Ascending aorta (tissue), 2 donors: ENCODE measurements at regions not wholly inside any gene's neighbourhood (a gene's known extent, or its start where the extent isn't known, plus 50 kb on each side); places are given as distances from the start of the nearest gene placed in this dataset.

Source experiments
- DNase-seq, 2 donors: peaks; one replicate each; pipeline ENCODE4 v3.0.0-alpha.2; 2019; ENCODE audit warnings: low spot score in 2 of 2
- H3K27ac ChIP-seq, 2 donors: fragments of 200-600 bp; sonication (generic); one replicate each; pipeline ENCODE4 v1.5.1; 2016 to 2017; ENCODE audit warnings: mild to moderate bottlenecking in 1 of 2
- H3K27me3 ChIP-seq: fragments of 200-600 bp; sonication (generic); one replicate; pipeline ENCODE4 v1.5.1; 2017
- H3K36me3 ChIP-seq, 2 donors: fragments of 200-600 bp; sonication (generic); one replicate each; pipeline ENCODE4 v1.5.1; 2016
- H3K4me1 ChIP-seq, 2 donors: fragments of 200-600 bp; sonication (generic); one replicate each; pipeline ENCODE4 v1.5.1; 2016 to 2017; ENCODE audit warnings: mild to moderate bottlenecking in 1 of 2
- H3K4me3 ChIP-seq, 2 donors: fragments of 200-600 bp; sonication (generic); one replicate each; pipeline ENCODE4 v1.5.1; 2016 to 2017; ENCODE audit warnings: mild to moderate bottlenecking in 1 of 2
- H3K9me3 ChIP-seq, 2 donors: fragments of 200-600 bp; sonication (generic); one replicate each; pipeline ENCODE4 v1.5.1; 2016
- CTCF ChIP-seq, 3 experiments: fragments of 200-600 bp in 2 of 3; fragments of 450-650 bp in 1 of 3; sonication (generic) in 2 of 3; IDR thresholded peaks; one replicate each; pipeline ENCODE4 v1.5.1; 2016 to 2019; ENCODE audit warnings: antibody characterized with exemption in 3 of 3, mild to moderate bottlenecking in 1 of 3, moderate library complexity in 1 of 3
- intact Hi-C: fragments of 100-400 bp; cut with DNase I; formaldehyde crosslinking; loops from one replicate; pipeline ENCODE4 v1.15.1; 2023

- Histone ChIP-seq H3K27ac (no peak overlapping the region), H3K9me3 (peaks cover 5 to 6% of the 10 kb centered on the region in 2 donors), H3K36me3 (no peaks in the 10 kb centered on the region), H3K4me1 (no peaks in the 10 kb centered on the region), H3K27me3 (no peaks in the 10 kb centered on the region), H3K4me3 (no peak overlapping the region)
- intact Hi-C loops, result no loop called here
- no peak for DNase-seq
- TF ChIP-seq CTCF (IDR thresholded peaks at IDR 0.05), result no peak
These were observed 139.5 kb downstream of the CTTN start for GRCh38 chr11:70537576-70538571.

DNA sequence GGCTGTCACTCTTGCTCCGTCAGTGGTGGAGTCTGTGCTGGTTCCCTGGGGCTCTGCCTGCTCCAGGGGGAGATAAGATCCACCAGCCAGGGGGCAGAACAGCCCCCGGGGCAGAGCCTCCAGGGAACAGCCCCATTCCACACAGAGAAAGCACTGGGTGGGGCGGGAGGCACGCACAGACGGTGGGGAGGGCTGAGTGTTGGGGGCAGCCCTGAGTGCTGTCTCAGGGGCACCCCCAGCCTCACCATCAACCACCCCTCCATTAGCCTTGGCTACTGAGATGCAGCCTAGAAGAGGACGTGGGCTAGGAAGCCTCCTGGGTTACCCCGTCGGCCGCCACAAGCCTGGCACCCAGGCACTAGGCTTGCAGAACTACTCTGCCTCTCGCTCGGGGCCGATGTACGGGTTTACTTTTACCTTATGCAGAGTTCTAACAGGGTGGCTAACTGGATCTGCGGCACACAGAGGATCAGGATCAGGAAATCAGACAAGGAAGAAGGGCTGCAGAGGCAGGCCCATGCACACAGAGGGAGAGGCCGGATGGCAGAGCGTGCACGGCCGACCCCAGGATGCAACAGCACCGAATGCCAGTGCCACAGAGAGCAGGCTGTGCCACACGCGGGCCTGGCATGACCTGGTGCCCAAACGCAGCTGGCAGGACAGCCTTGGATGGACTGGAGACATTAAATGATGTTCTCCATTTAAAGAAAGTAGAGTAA is 140.5 kb downstream of the CTTN start:
- Histone ChIP-seq H3K4me1 (no peaks in the 10 kb centered on the region), H3K4me3 (no peak overlapping the region), H3K27ac (no peak overlapping the region), H3K36me3 (no peaks in the 10 kb centered on the region), H3K9me3 (peaks cover 5 to 6% of the 10 kb centered on the region in 2 donors), H3K27me3 (no peaks in the 10 kb centered on the region)
- intact Hi-C loops, result no loop called here
- DNase-seq, result no peak
- TF ChIP-seq CTCF (IDR thresholded peaks at IDR 0.05), result no peak

DNA sequence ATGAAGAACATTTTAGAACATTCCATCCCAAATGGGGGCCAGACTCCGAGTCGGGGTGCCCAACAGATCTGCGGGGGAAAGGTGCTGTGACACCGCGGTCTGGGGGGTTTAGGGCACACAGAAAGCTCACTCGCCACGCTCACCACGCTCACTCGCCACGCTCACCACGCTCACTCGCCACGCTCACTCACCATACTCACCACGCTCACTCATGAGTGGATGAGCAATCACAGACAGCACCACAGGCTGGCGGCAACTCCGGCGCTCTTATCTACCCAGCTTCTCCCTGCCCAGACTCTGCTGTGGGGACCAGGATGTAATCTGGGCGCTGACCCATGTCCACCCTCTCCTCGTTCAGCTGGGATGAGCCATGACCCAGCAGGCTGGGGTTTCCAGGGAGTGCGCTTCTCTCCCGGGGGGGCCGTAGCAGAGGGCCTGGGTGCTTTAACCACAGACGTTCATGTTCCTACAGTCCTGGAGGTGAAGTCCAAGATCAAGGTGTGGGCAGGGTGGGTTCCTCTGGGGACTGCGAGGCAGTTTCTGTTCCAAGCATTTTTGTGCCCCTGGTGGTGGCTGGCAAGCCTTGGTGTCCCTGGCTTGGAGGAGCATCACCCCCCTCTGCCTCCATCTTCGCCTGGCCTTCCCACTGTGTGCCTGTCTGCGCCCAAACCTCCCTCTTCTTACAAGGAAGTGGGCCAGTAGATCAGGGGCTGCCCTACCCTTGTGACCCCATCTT is 141.2 kb downstream of the CTTN start:
- H3K27ac ChIP-seq, result no peak overlapping the region
- no peak overlapping the region for H3K4me3 ChIP-seq
- H3K36me3 ChIP-seq, result no peaks in the 10 kb centered on the region
- peaks cover 5 to 6% of the 10 kb centered on the region in 2 donors for H3K9me3 ChIP-seq
- intact Hi-C loops, result no loop called here
- DNase-seq, result no peak
- no peak for TF ChIP-seq CTCF (IDR thresholded peaks at IDR 0.05)
- no peaks in the 10 kb centered on the region for H3K27me3 ChIP-seq
- H3K4me1 ChIP-seq, result no peaks in the 10 kb centered on the region

- H3K36me3 ChIP-seq, result no peaks in the 10 kb centered on the region
- H3K4me3 ChIP-seq, result no peak overlapping the region
- no peak overlapping the region for H3K27ac ChIP-seq
- DNase-seq, result no peak
- no peaks in the 10 kb centered on the region for H3K4me1 ChIP-seq
- peaks cover 5 to 6% of the 10 kb centered on the region in 2 donors for H3K9me3 ChIP-seq
- no peaks in the 10 kb centered on the region for H3K27me3 ChIP-seq
- TF ChIP-seq CTCF (IDR thresholded peaks at IDR 0.05), result no peak
- intact Hi-C loops, result no loop called here
These were observed 141.9 kb downstream of the CTTN start for GRCh38 chr11:70540196-70540595.

DNA sequence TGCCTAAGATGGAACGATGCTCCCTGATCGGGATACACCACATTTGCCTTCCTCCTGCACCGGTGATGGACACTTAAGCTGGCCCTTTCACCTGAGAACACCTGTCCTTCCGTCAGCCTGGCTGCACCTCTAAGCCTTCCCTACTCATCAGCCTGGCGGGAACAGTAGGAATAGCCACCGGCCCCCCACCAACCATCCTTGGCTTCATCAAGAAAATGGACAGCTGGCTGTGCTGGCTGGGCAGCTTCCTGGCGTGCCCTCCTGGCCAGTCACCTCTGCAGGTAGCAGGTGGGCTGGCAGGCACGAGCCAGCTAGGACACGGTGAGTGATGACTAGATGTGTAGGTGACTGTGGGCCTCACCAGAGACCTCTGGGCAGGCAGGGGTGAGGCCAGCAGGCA is 142.8 kb downstream of the CTTN start:
- no peak for DNase-seq
- intact Hi-C loops, result no loop called here
- H3K4me1 ChIP-seq, result no peaks in the 10 kb centered on the region
- H3K4me3 ChIP-seq, result no peak overlapping the region
- no peak for TF ChIP-seq CTCF (IDR thresholded peaks at IDR 0.05)
- H3K36me3 ChIP-seq, result no peaks in the 10 kb centered on the region
- no peaks in the 10 kb centered on the region for H3K27me3 ChIP-seq
- H3K27ac ChIP-seq, result no peak overlapping the region
- peaks cover 5 to 6% of the 10 kb centered on the region in 2 donors for H3K9me3 ChIP-seq
